SK-N-MC (cell line): ENCODE measurements at regions not wholly inside any gene's neighbourhood (a gene's known extent, or its start where the extent isn't known, plus 50 kb on each side); places are given as distances from the start of the nearest gene placed in this dataset.

ENCODE experiments used
- DNase-seq: peaks from one replicate; pipeline ENCODE4 v3.0.0-alpha.2; 2011; ENCODE audit warnings: low read depth, low spot score
- H3K27ac ChIP-seq: fragments of 200-600 bp; sonication (generic); 2 replicates; pipeline ENCODE4 v1.5.1; 2016; ENCODE audit warnings: mixed run types
- H3K36me3 ChIP-seq: fragments of 200-600 bp; sonication (generic); 2 replicates; pipeline ENCODE4 v1.6.1; 2017; ENCODE audit warnings: antibody characterized with exemption, low read length, mixed read lengths; ENCODE audit not compliant: insufficient read depth
- H3K4me3 ChIP-seq: fragments of 200-600 bp; sonication (generic); 2 replicates; pipeline ENCODE4 v1.5.1; 2016
- H3K9ac ChIP-seq: fragments of 200-600 bp; sonication (generic); 2 replicates; pipeline ENCODE4 v1.8.0; 2017; ENCODE audit warnings: mixed run types, mixed read lengths; ENCODE audit not compliant: insufficient read length
- H3K9me3 ChIP-seq: fragments of 200-600 bp; sonication (generic); 2 replicates; pipeline ENCODE4 v1.6.1; 2017; ENCODE audit warnings: low read depth, mild to moderate bottlenecking, antibody characterized with exemption, low read length, moderate library complexity, mixed read lengths
- EZH2 ChIP-seq: fragments of 200-600 bp; sonication (generic); IDR thresholded peaks from one replicate; pipeline ENCODE4 v1.6.1; 2017; ENCODE audit warnings: antibody characterized with exemption
- FOXP2 ChIP-seq: optimal IDR thresholded peaks from 2 replicates; pipeline ENCODE3; 2011; ENCODE audit warnings: mild to moderate bottlenecking, moderate library complexity; ENCODE audit not compliant: insufficient read depth; ENCODE audit errors: extremely low read length, control extremely low read depth
- POLR2AphosphoS5 ChIP-seq: IDR thresholded peaks from 2 replicates; pipeline ENCODE4 v1.6.1; 2012; ENCODE audit warnings: mild to moderate bottlenecking, low read depth, low read length, borderline replicate concordance

DNA sequence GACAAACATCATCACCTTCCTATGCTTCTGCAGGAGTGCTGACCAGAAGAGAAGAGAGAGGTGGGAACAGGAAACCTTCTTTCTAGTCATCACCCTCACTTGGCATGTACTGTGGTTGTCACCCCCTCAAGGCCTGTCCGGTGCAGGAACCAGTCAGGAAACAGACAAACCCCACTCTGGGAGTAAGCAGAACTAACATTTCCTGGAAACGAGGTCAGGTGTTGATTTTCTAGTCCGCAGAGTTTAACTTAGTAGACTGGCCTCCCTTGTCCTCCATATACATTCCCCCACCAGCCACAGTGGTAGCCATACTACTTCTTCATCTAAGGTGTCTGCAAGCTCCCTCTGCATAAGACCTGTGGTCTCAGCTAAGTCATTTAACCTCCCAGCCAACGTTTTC lies 80.7 kb upstream of the NCAM1 start:
- DNase-seq: no peak
- Histone ChIP-seq H3K27ac (no peak overlapping the region), H3K9me3 (no peaks in the 10 kb centered on the region), H3K9ac (no peak overlapping the region), H3K36me3 (no peaks in the 10 kb centered on the region), H3K4me3 (no peak overlapping the region)
- TF ChIP-seq EZH2 (no peak), POLR2AphosphoS5 (no peak), FOXP2 (no peak)

DNA sequence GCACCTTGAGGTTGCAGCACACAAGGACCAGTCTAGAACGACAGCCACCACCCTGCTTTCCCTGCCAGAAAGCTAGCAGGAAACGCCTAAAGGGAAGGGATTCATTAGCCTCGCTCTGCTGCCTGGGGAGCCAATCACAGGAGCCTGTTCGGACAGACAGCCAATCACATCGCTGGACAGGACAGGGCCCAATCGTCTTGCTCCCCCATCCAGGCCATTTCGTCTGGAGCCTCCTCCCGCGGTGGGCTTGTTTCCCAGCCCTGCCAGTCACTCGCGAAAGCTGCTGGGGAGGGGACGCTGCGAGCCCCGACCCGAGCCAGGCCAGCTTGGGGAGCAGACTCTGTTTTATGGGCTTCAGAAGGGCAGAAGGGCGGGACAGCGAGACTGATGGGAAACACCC lies 79.8 kb upstream of the NCAM1 start:
- no peaks in the 10 kb centered on the region for H3K36me3 ChIP-seq
- no peaks in the 10 kb centered on the region for H3K9me3 ChIP-seq
- TF ChIP-seq POLR2AphosphoS5 (no peak), EZH2 (no peak), FOXP2 (no peak)
- peak; percentile 55 for DNase-seq
- no peak overlapping the region for H3K27ac ChIP-seq
- no peak overlapping the region for H3K9ac ChIP-seq
- peak overlapping the region; percentile 78 for H3K4me3 ChIP-seq

DNA sequence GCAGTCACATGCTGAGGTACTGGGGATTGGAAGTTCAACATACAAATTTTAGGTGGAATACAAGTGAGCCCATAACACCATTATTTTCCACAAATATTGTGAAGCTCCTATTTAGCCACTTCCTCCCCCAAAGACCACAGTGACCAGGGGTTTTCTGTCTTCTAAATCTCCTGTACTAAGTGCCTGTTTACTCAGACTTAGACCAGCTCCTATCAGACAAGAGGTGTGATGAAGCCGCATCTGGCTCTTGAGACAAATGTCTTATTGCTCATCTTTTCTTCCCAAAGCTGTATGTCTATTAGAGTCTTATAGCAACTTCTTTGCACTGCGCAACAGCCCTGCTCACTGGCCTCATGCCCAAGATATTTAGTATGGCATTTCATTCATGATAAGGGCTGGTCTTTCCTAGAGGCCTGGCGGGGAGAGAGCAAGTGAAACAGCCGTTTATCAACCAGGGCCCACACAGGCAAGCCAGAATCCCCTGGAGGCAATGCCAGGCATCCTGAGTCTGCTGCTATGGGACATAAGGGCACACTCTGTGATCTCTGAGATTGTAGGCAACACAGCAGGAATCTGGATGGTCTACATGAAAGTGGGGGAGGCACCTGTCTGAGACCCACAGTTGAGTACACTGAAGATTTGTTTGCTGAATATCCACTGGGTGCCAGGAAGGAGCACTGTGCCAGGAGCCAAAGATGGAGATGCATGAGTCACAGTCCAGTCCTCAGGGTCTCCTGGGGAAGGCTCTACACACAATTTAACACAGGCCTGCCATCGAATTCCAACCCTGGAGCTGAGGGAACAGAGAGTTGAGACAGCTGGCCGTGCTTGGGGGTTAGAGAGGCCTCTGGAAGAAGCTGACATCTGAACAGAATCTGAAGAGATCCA lies 78.5 kb upstream of the NCAM1 start:
- DNase-seq: no peak
- no peak overlapping the region for H3K9ac ChIP-seq
- no peak overlapping the region for H3K4me3 ChIP-seq
- H3K36me3 ChIP-seq: no peaks in the 10 kb centered on the region
- no peak for TF ChIP-seq POLR2AphosphoS5
- no peak for TF ChIP-seq EZH2
- TF ChIP-seq FOXP2: no peak
- no peaks in the 10 kb centered on the region for H3K9me3 ChIP-seq
- H3K27ac ChIP-seq: no peak overlapping the region

DNA sequence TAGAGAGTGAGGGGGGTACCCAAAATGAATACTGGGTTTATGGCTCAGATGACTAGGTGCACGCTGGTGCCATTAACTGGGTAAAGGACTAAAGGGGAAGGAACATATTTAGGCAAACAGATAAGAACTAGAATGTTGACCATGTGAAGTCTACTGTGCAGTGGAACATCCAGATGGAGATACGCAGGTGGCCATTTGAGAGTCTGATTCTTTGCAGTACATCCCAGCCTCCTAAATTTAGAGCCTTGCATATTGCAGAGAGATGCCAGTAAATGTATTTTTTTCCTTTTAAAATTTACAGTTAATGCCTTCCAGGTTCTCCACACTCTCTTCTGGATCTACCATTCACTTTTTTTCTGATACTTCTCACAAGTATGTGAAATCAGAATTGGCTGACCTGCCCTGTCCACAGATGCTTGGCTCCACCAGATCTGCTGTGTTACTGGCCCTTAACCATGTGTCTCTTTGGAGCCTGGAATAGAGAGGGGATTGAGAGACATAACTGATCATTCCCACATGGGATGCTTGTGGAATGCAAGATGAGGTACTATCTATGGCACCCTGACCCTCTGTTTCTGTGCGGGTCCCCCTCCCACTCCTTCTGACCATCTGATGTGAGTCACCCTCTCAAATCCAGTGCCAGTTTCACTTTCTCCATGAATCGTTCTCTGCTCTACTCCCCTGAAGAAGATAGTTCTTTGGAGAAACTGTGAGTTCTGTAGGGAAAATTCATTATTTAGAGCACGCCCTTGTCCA lies 77.0 kb upstream of the NCAM1 start:
- H3K27ac ChIP-seq: no peak overlapping the region
- H3K36me3 ChIP-seq: no peaks in the 10 kb centered on the region
- no peaks in the 10 kb centered on the region for H3K9me3 ChIP-seq
- H3K4me3 ChIP-seq: no peak overlapping the region
- no peak overlapping the region for H3K9ac ChIP-seq
- no peak for DNase-seq
- no peak for TF ChIP-seq FOXP2
- no peak for TF ChIP-seq EZH2
- TF ChIP-seq POLR2AphosphoS5: no peak

DNA sequence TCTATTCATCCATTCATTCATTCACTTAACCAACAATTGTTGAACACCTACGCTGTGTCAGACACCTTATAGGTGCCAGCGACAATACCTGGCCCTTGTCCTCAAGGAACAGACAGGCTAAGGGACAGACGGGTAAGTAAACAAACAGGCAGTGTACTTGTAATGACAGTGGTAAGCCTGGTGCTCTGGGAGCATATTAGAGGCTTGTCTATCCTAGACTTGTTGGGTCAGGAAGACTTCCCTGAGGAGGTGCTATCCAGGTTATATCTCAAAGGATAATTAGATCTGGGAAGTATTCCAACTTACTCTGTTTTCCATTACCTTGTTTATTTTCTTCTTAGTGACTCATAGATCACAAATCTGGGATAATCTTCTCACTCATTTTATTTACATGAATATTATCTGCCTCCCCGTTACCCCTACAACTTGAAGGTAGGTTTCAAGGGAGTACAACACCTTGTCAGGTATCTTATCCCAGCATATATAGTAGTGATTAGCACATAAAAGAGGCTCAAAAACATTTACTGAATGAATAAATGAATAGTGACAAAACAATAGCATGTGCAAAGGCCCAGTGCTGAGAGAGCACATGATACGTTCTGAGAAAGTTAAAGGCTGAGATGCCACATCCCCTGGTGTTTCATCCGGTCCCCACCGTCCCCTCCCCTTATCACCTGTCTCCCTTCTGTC lies 75.3 kb upstream of the NCAM1 start:
- H3K4me3 ChIP-seq: no peak overlapping the region
- no peak for DNase-seq
- H3K9me3 ChIP-seq: no peaks in the 10 kb centered on the region
- H3K9ac ChIP-seq: no peak overlapping the region
- no peak overlapping the region for H3K27ac ChIP-seq
- no peaks in the 10 kb centered on the region for H3K36me3 ChIP-seq
- no peak for TF ChIP-seq EZH2
- no peak for TF ChIP-seq FOXP2
- no peak for TF ChIP-seq POLR2AphosphoS5

DNA sequence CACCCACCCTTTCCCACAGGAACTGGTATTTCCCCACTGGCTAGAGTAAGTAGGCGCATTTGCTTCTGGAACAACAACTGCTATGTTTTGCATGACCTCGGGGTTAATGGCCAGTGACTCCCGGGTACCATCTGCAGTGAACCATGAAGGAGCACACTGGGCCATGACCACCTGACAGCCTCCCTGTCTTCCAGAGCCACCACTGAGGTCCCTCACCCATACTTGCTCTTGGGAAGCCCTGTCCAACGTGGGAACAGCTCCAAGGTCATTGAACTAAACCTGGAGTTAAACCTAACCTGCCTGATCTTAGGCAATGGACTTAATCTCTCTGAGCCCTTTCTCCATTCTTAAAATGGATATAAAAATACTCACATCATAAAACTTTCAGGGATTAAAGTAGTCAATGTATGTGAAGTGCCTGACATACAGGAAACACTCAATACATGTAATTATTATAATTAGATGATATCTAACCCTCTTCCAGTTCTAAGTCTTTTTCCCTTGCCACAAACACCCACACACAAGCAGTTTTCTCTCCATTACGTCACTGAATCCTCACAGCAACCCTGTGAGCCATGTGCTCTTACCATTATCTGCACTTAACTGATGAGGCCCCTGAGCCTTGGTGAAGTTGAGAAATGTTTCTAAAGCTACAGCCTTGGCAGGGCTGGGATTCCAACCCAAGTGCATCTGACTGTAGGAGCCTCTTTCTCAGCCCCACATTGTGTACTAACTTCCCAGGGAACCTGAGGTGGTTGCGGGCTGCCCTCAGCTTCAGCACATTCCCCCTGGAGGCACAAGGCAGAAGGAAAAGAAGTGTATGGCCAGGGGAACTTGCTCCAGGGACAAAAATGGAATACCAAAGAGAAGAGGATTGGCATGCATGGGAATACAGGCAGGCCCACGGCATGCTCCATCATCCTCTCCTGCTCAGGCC lies 74.5 kb upstream of the NCAM1 start:
- Histone ChIP-seq H3K9ac (no peak overlapping the region), H3K27ac (no peak overlapping the region), H3K9me3 (no peaks in the 10 kb centered on the region), H3K4me3 (no peak overlapping the region), H3K36me3 (no peaks in the 10 kb centered on the region)
- peak; percentile 76 for DNase-seq
- TF ChIP-seq EZH2 (no peak), POLR2AphosphoS5 (no peak), FOXP2 (peak; percentile 67)

DNA sequence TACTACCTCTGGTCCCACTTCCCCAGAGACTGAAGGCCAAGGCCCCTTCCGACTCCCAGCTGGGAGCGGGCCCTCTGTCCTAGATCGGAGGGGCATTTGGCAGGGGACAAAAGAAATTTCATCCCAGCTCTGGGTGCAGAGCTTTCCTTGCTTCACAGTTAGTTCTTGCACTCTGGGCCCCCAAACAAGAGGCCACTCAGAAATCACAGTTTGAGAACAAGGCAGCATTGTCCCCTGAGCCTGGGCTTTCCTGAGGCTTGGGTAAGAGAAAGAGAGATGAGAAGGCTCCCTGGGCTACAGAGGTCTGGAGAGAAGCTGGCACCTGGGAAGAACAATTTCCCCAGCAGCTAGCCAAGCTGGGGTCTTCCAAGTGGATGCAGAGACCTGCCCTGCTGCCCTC lies 71.8 kb upstream of the NCAM1 start:
- no peak for DNase-seq
- H3K4me3 ChIP-seq: no peak overlapping the region
- H3K36me3 ChIP-seq: no peaks in the 10 kb centered on the region
- H3K9ac ChIP-seq: no peak overlapping the region
- no peak for TF ChIP-seq EZH2
- no peak for TF ChIP-seq FOXP2
- no peak for TF ChIP-seq POLR2AphosphoS5
- H3K9me3 ChIP-seq: no peaks in the 10 kb centered on the region
- no peak overlapping the region for H3K27ac ChIP-seq
